Upper lobe of right lung (tissue), 1 donor: ENCODE measurements at regions not wholly inside any gene's neighbourhood (a gene's known extent, or its start where the extent isn't known, plus 50 kb on each side); places are given as distances from the start of the nearest gene placed in this dataset.

ENCODE experiments used
- ATAC-seq: fragments of 200-7000 bp; cut with Tn5 transposase; one replicate; pipeline ENCODE4 v1.9.1; 2020; ENCODE audit warnings: mild to moderate bottlenecking, moderate library complexity
- DNase-seq: peaks from one replicate; pipeline ENCODE4 v3.0.0-alpha.2; 2020
- H3K27ac ChIP-seq: fragments of 200-600 bp; one replicate; pipeline ENCODE4 v1.8.0; 2022
- H3K27me3 ChIP-seq: fragments of 200-600 bp; one replicate; pipeline ENCODE4 v1.8.0; 2022; ENCODE audit warnings: mild to moderate bottlenecking
- H3K36me3 ChIP-seq: fragments of 200-600 bp; one replicate; pipeline ENCODE4 v1.8.0; 2022
- H3K4me1 ChIP-seq: fragments of 200-600 bp; one replicate; pipeline ENCODE4 v1.8.0; 2022
- H3K4me3 ChIP-seq: fragments of 200-600 bp; one replicate; pipeline ENCODE4 v1.8.0; 2022; ENCODE audit warnings: mild to moderate bottlenecking
- H3K9me3 ChIP-seq: fragments of 200-600 bp; one replicate; pipeline ENCODE4 v1.8.0; 2022
- intact Hi-C: fragments of 100-400 bp; cut with DNase I; formaldehyde crosslinking; loops from one replicate; pipeline ENCODE4 v1.11.0; 2022
- TF ChIP-seq, protein P1 (sequence below): fragments of 200-600 bp; IDR thresholded peaks from one replicate; pipeline ENCODE4 v1.8.0; 2022; ENCODE audit warnings: antibody characterized with exemption
- donor health status: DM: no; HTN: yes; CAD: no; lungs with severe emphysema.

DNA sequence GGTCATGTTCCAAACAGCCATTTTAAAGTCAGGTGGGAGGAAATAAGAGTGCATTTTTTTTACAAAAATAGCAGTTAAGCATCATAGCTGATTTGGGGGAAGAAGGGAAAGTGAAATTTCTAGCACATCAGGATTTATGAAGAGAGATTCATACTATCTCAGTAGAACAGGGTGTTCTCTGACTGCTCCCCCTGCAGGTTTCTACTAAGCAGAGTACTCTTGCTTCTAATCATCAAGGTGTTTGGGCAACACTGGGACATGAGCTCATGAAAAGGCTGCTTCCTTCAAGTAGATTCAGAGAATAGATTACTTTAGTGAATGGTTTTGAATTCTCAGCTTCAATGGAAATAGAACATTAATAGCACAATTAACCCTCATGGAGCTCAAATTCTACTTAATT is 591.4 kb upstream of the PCDH10 start:
- ATAC-seq (no peak), DNase-seq (no peak)
- Histone ChIP-seq H3K27me3 (no peaks in the 10 kb centered on the region), H3K4me1 (no peaks in the 10 kb centered on the region), H3K36me3 (no peaks in the 10 kb centered on the region), H3K4me3 (no peak overlapping the region), H3K9me3 (no peaks in the 10 kb centered on the region), H3K27ac (no peak overlapping the region)
- TF ChIP-seq, protein P1, sequence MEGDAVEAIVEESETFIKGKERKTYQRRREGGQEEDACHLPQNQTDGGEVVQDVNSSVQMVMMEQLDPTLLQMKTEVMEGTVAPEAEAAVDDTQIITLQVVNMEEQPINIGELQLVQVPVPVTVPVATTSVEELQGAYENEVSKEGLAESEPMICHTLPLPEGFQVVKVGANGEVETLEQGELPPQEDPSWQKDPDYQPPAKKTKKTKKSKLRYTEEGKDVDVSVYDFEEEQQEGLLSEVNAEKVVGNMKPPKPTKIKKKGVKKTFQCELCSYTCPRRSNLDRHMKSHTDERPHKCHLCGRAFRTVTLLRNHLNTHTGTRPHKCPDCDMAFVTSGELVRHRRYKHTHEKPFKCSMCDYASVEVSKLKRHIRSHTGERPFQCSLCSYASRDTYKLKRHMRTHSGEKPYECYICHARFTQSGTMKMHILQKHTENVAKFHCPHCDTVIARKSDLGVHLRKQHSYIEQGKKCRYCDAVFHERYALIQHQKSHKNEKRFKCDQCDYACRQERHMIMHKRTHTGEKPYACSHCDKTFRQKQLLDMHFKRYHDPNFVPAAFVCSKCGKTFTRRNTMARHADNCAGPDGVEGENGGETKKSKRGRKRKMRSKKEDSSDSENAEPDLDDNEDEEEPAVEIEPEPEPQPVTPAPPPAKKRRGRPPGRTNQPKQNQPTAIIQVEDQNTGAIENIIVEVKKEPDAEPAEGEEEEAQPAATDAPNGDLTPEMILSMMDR, result no peak
- intact Hi-C loops, result no loop called here

DNA sequence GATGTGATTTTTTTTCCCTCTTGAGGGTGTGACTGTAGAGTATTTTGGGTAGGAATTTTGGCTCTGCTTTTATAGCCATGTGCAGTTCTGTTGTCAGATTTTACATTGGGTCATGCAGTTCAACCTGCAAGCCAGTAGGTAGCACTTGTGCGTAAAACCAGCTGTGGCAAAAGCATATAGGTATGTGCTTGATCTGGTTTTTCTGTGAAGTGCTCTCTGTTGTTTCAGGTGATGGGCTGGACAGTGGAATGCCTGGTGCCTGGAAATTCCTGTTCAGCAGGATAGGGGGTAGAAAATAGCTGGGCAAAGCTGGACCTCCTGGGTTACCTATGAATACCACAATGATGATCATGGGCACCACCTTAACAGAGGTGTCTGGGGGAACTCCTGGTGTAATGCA is 584.2 kb upstream of the PCDH10 start:
- no peaks in the 10 kb centered on the region for H3K27me3 ChIP-seq
- H3K9me3 ChIP-seq, result no peaks in the 10 kb centered on the region
- no peaks in the 10 kb centered on the region for H3K36me3 ChIP-seq
- H3K4me3 ChIP-seq, result no peak overlapping the region
- DNase-seq (no peak), ATAC-seq (peak; percentile 66)
- no peak overlapping the region for H3K27ac ChIP-seq
- no peaks in the 10 kb centered on the region for H3K4me1 ChIP-seq
- intact Hi-C loops, result no loop called here
- TF ChIP-seq, protein P1, result no peak

- Histone ChIP-seq H3K4me1 (no peaks in the 10 kb centered on the region), H3K27ac (no peak overlapping the region), H3K27me3 (no peaks in the 10 kb centered on the region), H3K4me3 (no peak overlapping the region), H3K36me3 (no peaks in the 10 kb centered on the region), H3K9me3 (no peaks in the 10 kb centered on the region)
- intact Hi-C loops, result no loop called here
- ATAC-seq (no peak), DNase-seq (no peak)
- TF ChIP-seq, protein P1, result no peak
Measured at GRCh38 chr4:132565542-132565941, 583.6 kb upstream of the PCDH10 start.

GRCh38 chr4:132572210-132572609 is 576.9 kb upstream of the PCDH10 start:
- DNase-seq (no peak), ATAC-seq (peak; percentile 55)
- Histone ChIP-seq H3K9me3 (no peaks in the 10 kb centered on the region), H3K27me3 (no peaks in the 10 kb centered on the region), H3K4me1 (no peaks in the 10 kb centered on the region), H3K27ac (no peak overlapping the region), H3K36me3 (no peaks in the 10 kb centered on the region), H3K4me3 (no peak overlapping the region)
- TF ChIP-seq, protein P1, result no peak
- intact Hi-C loops, result no loop called here

GRCh38 chr4:132587626-132588025 is 561.5 kb upstream of the PCDH10 start:
- no peaks in the 10 kb centered on the region for H3K36me3 ChIP-seq
- DNase-seq (no peak), ATAC-seq (no peak)
- TF ChIP-seq, protein P1, result no peak
- H3K9me3 ChIP-seq, result no peaks in the 10 kb centered on the region
- intact Hi-C loops, result no loop called here
- H3K27ac ChIP-seq, result no peak overlapping the region
- H3K4me1 ChIP-seq, result no peaks in the 10 kb centered on the region
- no peaks in the 10 kb centered on the region for H3K27me3 ChIP-seq
- no peak overlapping the region for H3K4me3 ChIP-seq

DNA sequence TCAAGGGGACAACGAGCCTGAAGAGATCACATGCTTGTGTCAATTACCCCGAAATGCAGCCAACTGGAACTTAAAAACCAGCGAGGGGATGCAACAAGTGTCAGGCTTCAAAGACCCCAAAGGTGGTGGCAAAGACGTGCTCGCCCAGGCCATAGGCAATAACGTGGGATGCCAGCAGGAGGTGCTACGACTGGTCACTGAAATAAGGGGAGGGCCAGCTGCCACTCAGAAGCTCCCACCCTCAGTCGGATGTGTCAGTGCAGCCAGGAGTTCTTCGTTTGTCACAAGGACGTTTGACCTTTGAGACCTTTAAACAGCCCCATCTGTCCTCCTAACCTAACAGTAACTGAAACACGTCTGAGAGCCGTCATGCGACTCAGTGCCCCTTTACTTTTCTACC is 556.8 kb upstream of the PCDH10 start:
- H3K4me1 ChIP-seq, result no peaks in the 10 kb centered on the region
- H3K27me3 ChIP-seq, result no peaks in the 10 kb centered on the region
- no peaks in the 10 kb centered on the region for H3K36me3 ChIP-seq
- H3K4me3 ChIP-seq, result no peak overlapping the region
- TF ChIP-seq, protein P1, result no peak
- ATAC-seq (no peak), DNase-seq (peak; percentile 37)
- no peaks in the 10 kb centered on the region for H3K9me3 ChIP-seq
- intact Hi-C loops, result no loop called here
- no peak overlapping the region for H3K27ac ChIP-seq
